ENCODE measurements at regions not wholly inside any gene's neighbourhood (a gene's known extent, or its start where the extent isn't known, plus 50 kb on each side); places are given as distances from the start of the nearest gene placed in this dataset.

DNA sequence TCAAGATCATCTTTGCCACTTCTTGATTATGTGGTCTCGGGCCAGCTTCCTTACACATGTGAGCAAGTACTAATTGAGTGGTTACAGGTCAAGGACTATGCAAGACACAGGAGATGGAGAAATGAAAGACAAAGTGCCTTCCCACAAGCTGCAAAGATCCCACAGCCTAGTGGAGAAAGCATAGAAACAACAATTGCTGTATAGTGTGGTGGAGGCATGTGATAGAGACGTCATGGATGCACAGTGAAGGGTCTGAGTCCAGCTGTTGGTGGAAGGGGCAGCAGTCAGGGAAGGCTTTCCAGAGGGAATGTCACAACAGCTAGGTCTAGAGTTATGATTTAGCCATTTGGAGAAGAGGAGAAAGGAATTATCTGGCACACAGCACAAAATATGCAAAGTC, 210.6 kb downstream of the KDR start:
- no peak for DNase-seq

DNA sequence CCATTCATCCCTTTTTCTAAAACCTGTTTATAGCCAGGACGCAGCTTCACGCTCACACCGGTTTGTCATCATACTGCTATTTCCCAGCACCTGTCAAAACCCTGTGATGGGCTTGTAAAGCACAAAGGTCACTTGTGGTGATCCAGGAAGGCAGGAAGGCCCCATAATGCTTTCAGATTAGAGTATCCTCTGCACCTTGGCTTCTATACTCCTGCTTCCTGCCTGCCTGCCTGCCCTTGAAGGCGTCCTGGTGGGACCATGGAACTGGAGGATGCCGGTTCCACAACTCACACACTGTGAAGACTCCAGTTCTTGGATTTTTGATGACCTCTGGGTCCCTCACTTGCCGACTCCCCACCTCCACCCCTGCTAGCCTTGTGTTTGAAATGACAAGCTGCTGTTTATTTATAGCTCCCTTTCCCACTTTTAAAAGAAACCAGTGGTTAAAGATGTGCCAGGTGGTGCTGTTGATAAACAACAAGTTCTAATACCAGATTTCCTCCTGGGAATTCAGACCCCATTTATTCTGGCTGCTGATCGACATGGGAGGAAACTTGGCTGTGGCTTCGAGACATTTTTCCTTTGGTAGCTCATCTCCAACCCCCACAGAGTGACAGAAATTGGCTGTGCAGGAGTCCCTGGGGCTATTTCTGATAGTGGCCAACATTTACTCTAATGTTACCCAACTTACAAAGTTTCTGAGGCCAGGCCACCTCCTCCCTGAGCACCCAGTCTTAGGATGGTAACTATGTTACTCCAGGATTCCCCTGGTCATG, 211.5 kb downstream of the KDR start:
- no peak for DNase-seq

DNA sequence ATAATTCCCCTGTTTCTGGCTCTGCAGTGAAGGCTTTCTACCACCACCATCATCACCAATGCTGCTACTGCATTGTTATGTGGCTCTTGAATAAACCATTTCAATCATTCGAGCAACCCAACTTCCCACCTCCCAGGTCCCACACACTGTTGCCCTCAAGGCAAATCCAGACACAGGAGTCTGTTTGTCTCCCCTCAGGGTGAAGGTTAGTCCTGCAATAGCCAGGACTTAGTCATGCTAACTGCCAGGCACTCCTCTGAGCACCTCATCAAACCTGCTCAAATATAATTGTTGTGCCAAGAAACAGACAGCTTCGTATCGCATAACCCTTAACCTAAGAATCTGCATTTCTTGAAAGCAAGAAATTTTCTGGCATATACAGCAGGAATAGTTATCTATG, 213.2 kb downstream of the KDR start:
- no peak for DNase-seq

DNA sequence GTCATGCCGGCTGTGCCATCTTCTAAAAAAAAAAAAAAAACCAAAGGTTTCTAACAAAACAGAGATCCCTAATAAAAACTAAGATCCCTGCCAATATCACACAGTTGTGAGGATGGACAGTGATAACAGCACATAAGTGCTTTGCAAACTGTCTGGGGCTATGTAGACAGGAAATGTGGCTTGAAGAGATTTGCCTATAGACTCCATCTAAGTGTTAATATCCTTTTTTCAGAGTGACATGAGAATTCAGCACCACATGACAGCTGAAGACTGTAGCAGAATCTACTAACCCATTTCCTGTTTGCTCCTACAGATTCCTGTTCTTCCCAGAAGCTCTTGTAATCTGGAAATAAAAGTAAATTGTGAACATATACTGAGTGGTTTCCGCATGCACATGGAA, 215.4 kb downstream of the KDR start:
- DNase-seq, result no peak

DNA sequence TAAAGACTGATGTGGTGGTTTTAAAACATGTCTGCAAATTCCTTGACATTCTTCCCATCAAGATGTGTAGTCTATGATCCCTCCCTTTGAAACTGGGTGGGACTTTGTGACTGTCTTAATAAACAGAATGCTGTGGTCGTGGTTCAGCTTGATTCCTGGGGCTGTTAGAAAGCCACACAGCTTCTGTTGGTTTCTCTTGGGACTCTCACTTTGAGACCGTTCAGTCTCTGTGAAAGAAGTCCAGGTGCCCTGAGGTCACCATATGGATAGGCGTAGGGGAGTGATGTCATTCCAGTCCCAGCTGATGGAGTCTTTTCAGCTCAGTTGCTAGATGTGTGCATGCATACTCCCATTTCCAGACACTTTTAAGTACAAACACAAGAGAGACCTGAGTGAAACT, 216.6 kb downstream of the KDR start:
- DNase-seq, result no peak

DNA sequence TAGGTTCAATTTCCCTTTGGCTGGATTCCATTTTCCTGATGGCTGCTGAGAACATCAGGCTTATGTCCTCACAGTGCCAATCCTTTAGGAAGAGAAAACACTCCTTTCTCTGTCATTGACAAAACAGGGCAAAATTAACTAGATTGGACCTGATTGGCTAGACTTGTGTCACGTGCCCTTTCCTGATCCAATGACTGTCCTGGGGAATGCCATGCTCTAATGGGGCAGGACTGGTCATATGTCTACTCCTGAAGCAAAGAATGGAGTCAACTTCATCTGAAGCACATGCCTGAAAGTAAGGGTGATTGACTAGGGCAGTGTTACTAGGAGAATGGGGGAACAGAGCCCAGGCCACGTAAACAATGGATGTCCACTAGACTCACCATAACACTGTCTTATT, 220.4 kb downstream of the KDR start:
- DNase-seq, result no peak

DNA sequence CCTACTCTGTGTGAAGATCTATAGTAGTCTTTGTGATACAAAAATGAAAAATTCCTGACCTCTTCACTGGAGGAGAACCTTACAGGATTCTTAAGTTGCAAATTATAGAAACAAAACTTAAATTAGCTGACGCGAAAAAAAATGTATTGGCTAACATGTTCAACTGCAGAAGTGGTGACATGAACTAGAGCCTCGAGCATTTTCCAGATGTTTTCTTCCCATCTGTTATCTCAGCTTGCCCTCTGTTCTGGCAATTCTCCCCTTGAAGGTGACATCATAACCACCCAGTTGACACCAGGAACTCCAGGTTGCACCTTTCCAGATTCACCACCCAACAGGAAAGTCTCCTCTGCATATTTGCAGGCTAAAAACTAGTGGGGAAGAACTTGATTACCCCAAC, 222.4 kb downstream of the KDR start:
- DNase-seq, result no peak

DNA sequence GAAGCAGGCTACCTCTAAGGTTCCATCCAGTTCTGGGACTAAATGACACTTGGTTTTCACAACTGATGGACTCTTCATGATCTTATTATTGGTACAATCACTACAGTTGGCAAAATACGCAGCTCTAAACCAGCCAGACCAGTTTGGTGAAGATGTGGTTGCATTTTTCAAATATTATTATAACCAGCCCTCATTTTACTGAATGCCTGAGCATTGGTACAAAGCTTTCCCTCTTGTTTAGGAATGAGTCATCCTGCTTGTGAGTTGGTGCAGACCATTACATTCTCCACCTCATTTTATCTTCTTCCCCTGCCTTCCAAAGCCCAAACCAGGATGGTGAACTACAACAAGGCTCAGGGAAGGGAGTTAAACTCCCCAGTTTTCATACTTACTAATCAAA, 223.1 kb downstream of the KDR start:
- DNase-seq, result no peak

DNA sequence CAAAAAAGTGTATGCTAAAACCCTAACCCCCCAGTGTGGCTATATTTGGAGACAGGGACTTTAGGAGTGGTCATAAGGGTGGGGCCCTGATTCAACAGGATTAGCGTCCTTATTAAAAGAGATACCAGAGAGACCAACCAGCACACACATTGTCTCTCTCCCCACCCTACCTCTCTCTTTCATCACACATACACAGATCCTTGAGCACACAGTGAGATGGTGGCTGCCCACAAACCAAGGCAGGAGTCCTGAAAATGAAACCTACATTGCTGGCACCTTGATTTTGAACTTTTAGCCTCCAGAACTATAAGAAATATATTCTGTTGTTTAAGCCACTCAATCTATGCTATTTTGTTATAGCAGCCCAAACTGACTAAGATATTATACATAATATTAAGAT, 224.2 kb downstream of the KDR start:
- DNase-seq, result no peak

DNA sequence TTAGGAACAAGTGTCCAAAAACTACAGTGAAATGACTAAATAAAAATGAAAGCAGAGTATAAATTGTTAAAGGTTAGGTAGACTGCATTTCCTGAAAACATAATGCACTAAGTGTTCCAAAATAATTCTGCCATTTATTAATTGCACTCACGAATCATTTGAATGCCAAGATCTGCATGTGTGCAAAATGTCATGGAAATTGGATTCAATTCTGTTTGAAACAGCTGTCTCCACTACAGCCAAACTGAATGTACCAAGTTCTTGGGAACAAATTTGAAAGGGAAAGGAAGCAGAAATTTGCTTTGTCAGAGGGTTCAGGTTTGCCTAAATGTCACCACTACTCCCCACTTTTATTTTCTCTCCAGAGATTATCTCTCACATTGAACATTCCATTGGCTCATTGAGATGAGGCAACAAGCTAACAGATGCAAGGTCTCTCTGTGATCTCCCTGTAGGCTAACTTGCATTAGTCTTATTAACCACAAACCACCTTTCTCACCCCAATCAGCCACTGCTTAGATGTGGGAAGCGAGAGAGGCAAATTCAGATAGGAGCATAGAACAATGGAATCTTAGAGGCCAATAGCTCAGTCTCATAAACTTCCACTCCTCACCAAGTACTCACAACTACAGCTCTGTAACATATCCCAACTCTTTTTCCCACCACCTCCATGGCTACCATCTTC, 226.6 kb downstream of the KDR start:
- DNase-seq, result no peak

DNA sequence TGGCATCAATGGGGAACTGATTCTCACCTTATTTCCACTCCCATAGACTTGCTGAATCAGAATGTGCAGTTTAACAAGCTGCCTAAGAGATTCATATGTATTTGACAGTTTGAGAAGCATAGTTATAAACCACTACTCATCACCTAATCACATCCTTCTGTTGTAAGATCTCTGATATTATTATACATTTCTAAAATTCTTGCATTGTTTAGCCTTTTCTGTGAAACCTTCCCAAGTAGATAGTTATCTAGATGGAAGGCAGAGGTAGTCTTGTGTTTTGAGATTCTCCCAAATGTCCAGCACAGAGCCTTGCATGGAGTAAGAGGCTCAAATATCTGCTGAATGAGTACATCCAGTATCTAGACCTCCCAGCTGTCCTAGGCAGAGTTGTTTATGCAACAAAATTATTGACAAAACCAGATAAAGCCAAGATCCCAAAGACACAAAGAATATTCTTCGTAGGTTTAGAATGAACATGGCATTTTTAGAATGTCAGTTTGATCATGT, 227.3 kb downstream of the KDR start:
- DNase-seq, result no peak

DNA sequence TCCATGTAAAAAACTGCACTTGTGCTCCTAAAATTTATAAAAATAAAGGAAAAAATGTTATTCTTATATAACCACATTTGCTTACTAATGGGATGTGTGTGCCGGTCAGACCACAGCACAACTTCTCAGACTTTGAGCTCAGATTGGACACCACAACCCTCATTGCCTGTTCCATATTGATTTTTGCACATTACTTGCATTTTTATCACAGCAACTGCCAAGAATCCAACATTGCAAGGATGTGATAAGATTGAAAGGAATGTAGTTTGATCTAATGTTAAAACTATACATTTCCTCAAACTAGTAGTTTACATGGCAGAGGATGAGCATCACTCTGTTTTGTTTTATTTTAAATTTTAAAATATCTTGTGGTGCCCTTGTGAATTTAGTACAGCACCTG, 227.8 kb downstream of the KDR start:
- no peak for DNase-seq

DNA sequence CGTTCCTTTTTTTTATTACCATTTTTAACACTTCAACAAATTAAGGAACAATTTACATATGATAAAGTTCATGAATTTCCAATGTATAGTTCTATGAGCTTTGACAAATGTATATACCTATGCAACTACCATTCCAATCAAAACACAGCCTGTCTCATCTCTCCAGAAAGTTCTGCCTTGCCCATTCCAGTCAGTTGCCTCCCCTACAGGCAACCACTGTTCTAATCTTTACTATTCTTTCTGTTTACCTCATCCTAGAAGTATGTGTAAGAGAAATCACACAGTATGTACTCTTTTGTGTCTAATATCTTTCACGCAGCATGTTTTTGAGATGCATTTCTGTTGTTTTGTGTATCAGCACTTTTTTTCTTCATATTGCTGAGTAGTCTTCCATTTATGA, 224.9 kb downstream of the KIT start:
- no peak for DNase-seq

DNA sequence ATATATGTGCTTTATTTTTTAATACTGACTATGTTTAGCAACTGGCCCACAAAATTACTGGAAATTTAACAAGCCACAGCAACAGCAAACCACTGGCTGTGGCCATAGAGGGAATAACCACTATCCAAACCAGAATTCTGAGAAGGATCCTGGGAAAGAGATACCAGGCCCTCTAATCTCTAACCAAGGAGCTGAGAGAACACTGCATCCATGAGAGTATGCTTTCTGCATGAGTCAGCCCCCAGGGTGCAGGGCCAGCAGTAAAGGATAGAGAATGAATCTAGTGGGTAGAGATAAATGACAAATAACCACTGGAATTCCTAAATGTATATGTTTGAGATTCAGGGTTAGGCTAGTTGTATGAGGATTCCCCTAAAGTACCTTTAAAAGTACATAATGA, 221.8 kb downstream of the KIT start:
- no peak for DNase-seq

DNA sequence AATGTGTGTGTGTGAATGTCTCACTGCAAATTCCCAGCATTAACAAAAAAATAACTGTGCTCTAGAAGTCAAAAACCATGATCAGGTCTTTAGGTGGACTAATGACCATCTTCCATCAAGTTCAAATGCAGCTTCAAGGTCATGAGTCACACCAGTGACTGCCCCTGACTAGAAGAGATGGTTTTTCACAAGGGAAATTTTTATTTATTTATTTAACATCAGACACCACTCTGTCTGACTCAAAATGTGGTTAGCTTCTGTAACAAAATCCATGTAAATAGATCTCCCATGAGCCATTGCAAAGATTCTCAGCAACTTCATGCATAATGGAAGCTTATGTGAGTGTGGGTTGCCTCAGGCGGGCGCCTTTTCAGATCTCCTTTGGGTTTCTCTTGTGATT, 219.2 kb downstream of the KIT start:
- DNase-seq, result no peak

DNA sequence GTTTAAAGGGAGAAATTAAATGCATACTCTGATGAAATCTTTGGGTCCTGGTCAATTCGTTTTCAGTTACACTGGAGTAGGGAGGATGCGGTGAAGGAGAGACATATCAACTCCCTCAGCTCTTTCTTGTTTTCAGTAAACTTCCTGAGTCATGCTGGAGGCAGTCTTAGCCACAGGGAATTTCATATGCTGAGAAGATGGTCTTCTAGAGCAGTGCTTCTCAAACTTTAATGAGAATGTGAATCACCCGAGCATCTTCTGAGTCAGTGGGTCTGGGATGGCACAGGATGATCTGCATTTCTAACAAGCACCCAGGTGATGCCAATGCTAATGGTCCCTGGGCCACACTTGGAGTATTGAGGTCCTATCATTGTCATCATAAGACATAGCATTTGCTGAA, 214.5 kb downstream of the KIT start:
- no peak for DNase-seq

DNA sequence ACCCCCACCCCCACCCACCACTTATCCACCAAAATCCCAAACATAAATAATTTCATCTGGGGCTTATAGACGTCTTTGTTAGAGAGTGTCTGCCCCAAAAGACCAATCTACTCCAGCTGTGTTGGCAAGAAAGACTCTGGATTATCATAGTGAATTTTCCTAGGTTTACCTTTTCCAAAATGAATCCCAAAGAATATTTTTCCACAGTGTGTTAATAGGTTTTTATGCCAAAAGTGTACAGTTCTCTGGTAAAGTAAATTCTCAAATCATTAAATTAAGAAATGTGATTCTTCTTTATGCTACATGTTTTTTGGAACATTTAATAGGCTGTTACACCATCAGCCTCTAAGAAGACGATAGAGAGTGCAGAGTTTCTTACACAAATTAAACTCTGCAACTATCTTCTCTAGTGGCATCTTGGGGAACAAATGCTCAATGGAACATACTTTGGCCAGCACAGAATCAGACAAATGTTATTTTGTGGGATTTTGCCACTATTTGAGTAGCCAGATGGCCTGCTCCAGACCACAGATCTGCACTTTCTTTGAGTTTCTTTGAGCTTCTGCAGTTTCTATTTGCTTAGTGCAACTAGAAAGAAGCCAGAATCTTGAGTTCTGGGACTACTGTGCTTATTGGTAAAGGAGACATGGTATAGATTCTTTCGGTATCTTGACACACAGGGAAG, 206.0 kb downstream of the KIT start:
- no peak for DNase-seq

DNA sequence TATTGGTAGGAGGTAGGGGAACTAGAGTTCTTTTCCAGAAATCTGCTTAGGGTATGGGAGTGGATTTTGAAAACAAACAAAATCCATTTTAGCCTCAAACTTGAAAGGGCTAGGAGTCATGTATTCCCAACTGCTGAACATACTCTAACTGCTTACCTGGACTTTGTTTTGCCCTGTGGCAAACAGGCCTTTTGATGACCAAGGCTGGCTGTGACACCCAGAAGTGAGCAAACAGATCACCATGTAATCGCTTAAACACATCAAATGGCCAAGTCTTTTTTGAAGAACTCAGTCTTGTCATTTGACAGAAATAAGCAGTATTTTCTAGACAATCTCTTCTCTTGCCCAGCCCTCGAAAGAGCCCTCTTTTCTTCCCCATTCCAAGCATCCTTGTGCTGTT, 203.4 kb downstream of the KIT start:
- no peak for DNase-seq

DNA sequence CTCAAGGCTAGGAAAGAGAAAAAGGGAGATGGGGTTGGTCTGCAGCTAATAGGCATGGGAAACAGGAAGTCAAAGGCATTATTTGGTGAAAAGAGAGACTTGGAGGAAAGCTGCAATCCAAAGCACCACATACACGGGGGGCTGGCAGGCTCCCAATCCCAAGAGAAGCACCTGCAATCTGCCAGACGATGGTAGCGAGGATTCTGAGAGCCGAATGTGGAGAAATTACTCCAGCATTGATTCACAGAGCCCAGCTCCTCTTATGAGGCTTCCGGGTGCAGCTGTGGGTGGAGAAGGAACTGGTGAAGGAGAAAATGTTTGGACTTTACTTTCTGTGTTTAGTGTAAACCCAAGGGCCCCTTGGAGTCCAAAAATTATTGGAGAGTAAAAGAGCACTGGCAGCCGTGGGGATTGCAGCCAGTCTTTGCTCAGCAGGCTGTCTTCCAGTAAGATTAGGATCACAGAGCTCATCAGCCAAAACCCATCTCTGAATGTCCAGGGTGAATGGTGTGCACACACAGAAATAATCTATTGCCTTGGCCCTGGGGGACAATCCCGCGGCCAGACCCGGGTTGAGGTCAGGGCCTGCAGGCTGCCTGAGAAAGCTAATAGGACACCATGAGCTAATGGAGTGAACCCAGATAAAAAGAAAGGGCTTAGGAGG, 197.6 kb downstream of the KIT start:
- no peak for DNase-seq

DNA sequence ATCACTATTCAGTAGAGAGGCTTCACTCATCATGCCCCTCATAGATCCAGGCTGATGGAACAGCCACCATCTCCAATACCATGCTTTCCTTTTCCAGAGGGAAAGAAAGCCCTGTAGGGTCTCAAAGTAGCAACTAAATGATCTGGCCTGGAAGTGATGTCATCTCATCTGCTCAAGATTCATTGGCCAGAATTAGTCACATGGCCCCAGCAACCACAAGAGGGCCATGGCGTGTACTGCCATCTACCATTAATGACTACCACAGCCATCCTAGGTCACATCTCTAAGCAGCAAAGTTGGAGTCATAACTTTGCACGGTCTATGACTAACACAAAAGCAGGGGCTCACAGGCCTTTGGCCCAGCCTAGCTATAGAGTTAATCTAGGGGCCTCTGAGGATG, 194.8 kb downstream of the KIT start:
- no peak for DNase-seq

DNA sequence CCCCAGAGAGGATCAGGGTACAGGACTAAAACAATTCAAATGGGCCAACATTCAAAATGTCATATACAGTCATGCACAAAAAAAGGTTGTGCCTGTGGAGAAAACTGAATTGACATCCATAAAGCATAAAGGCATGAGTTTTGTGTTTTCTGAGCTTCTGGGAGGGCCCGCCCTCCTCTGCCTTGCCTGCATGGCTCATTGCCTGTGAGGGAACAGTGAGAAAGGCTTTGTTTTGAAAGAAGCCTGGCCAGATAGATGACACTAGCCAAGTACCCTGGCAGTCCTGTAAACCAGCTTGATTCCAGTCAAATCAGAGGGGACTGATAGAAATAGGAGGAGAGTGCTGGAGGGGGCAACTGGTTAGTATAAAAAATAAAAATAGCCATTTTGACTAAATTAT, 194.3 kb downstream of the KIT start:
- DNase-seq, result no peak

DNA sequence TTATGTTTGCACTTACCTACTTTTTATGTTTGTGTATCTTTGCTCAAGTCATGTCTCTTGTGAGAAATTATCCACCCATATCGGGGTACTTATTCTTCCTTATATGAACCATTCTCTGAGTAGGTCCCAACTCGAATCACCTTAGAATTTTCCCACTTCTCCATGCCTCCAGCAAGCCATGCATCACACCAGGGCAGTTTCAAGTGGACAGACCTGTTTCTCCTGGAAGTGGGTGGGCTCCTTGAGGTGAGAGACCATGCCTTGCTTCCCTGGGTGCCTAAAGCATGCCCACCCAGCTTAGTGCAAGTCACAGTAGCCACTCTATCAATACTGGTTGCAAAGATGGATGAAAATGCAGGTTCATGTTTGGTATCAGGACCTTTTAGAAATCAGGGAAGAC, 187.2 kb downstream of the KIT start:
- no peak for DNase-seq

DNA sequence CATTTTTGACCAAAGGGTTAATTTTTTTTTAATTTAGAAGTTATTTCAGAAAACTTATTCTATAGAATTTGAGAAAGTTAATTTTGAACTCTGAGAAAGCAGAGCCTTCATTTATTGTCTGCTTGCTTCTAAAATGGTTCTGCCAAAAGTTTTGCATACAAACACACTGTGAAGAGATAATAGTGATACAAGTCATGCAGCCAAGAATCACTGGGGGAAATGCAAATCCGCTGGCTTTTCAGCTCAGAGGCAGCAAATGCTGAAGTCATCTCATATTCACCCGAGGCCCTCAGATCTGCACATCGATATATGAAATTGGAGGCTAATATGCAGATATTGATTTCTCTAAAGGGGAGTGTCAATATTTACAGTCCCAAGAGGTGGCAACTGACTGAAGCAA, 186.2 kb downstream of the KIT start:
- DNase-seq, result no peak

DNA sequence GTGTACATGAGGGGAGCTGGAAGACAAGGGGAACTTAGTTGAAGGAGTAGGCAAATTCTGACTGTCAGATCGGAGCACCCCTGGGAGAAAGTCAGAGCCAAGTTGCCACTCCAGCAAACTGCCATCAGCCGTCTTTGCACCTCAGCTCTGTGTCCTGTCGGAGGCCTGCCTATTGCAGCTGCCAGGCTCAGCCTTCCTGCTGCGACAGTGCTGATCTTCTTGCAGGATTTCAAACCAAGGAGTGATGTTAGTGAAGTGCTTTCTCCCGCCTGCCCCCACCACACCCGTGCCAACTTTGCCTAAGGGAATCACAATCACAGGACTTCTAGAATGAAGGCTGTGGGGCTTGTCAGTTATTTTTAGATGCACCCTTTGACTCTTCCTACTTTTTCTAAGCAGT, 185.3 kb downstream of the KIT start:
- DNase-seq, result no peak

Data from NCI-H446 (cell line).